ENCODE measurements at regions not wholly inside any gene's neighbourhood (a gene's known extent, or its start where the extent isn't known, plus 50 kb on each side); places are given as distances from the start of the nearest gene placed in this dataset.
"Not testable (repeated sequence)": the region's sequence is repeated elsewhere in the genome, so short reads cannot be mapped to it uniquely, and the experiment has no call there.

DNA sequence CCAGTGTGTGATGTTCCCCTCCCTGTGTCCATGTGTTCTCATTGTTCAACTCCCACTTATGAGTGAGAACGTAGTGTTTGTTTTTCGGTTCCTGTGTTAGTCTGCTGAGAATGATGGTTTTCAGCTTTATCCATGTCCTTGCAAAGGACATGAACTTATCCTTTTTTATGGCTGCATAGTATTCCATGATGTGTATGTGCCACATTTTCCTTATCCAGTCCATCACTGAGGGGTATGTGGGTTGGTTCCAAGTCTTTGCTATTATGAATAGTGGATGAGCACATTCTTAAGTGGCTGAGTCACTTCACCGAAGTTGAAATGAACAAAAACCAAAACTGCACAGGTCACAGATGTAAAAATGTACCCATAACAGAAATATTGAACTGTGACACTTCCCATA is 157.5 kb downstream of the LEPR start:
- TF ChIP-seq, protein P1, sequence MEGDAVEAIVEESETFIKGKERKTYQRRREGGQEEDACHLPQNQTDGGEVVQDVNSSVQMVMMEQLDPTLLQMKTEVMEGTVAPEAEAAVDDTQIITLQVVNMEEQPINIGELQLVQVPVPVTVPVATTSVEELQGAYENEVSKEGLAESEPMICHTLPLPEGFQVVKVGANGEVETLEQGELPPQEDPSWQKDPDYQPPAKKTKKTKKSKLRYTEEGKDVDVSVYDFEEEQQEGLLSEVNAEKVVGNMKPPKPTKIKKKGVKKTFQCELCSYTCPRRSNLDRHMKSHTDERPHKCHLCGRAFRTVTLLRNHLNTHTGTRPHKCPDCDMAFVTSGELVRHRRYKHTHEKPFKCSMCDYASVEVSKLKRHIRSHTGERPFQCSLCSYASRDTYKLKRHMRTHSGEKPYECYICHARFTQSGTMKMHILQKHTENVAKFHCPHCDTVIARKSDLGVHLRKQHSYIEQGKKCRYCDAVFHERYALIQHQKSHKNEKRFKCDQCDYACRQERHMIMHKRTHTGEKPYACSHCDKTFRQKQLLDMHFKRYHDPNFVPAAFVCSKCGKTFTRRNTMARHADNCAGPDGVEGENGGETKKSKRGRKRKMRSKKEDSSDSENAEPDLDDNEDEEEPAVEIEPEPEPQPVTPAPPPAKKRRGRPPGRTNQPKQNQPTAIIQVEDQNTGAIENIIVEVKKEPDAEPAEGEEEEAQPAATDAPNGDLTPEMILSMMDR (IDR thresholded peaks at IDR 0.05): not testable (repeated sequence)
- TF ChIP-seq POLR2A (IDR thresholded peaks at IDR 0.05): not testable (repeated sequence)

All from lower leg skin (tissue), 3 donors.